Thyroid gland (tissue), 4 donors: ENCODE measurements at regions not wholly inside any gene's neighbourhood (a gene's known extent, or its start where the extent isn't known, plus 50 kb on each side); places are given as distances from the start of the nearest gene placed in this dataset.

Source experiments
- POLR2A ChIP-seq, 2 donors: fragments of 450-650 bp; IDR thresholded peaks; one replicate each; pipeline ENCODE4 v1.6.1; 2017; ENCODE audit warnings: antibody characterized with exemption in 2 of 2, mild to moderate bottlenecking in 2 of 2, moderate library complexity in 1 of 2
- TF ChIP-seq, protein P1 (sequence below), 6 experiments: fragments of 200-600 bp in 3 of 6; fragments of 450-650 bp in 3 of 6; sonication (generic) in 3 of 6; IDR thresholded peaks; one replicate each; pipeline ENCODE4 v1.5.1; 2016 to 2019; ENCODE audit warnings: antibody characterized with exemption in 6 of 6, mild to moderate bottlenecking in 2 of 6, inconsistent platforms in 1 of 6, moderate library complexity in 1 of 6

DNA sequence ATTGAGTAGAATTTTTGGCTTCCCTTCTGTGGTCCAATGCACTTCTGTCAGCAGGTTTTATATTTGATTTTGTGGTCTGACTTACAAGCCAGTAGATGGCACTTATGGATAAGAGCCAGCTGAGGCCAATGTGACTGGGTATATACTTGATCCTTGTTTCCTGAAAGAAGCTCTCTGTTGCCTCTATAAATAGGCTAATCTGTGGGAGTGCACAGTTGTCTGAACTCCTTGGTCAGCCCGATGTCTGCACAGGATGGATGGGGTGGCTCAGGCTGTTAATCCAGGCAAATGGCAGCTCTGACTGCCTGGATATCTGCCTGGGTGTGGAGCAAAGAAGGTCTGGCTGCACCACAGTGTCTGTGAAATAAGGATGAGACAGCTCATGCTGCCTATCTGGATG is 1183.7 kb upstream of the PRMT6 start:
- TF ChIP-seq, protein P1, sequence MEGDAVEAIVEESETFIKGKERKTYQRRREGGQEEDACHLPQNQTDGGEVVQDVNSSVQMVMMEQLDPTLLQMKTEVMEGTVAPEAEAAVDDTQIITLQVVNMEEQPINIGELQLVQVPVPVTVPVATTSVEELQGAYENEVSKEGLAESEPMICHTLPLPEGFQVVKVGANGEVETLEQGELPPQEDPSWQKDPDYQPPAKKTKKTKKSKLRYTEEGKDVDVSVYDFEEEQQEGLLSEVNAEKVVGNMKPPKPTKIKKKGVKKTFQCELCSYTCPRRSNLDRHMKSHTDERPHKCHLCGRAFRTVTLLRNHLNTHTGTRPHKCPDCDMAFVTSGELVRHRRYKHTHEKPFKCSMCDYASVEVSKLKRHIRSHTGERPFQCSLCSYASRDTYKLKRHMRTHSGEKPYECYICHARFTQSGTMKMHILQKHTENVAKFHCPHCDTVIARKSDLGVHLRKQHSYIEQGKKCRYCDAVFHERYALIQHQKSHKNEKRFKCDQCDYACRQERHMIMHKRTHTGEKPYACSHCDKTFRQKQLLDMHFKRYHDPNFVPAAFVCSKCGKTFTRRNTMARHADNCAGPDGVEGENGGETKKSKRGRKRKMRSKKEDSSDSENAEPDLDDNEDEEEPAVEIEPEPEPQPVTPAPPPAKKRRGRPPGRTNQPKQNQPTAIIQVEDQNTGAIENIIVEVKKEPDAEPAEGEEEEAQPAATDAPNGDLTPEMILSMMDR (IDR thresholded peaks at IDR 0.05): no peak
- TF ChIP-seq POLR2A (IDR thresholded peaks at IDR 0.05): no peak
